Uterus (tissue), 3 donors: ENCODE measurements at regions not wholly inside any gene's neighbourhood (a gene's known extent, or its start where the extent isn't known, plus 50 kb on each side); places are given as distances from the start of the nearest gene placed in this dataset.

Source experiments
- DNase-seq, 2 donors: peaks; one replicate each; pipeline ENCODE4 v3.0.0-alpha.2; 2019 to 2020
- H3K27ac ChIP-seq, 2 donors: fragments of 200-600 bp; sonication (generic); 1 replicate in 1 of 2; 2 replicates in 1 of 2; pipeline ENCODE4 v1.5.1; 2016 to 2018
- H3K27me3 ChIP-seq, 2 donors: fragments of 200-600 bp; sonication (generic); one replicate each; pipeline ENCODE4 v1.5.1; 2018 to 2019; ENCODE audit warnings: control low read depth in 1 of 2
- H3K36me3 ChIP-seq, 2 donors: fragments of 200-600 bp; sonication (generic); one replicate each; pipeline ENCODE4 v1.5.1; 2019; ENCODE audit warnings: control low read depth in 1 of 2
- H3K4me1 ChIP-seq, 2 donors: fragments of 200-600 bp; sonication (generic); one replicate each; pipeline ENCODE4 v1.5.1; 2018 to 2019; ENCODE audit warnings: control low read depth in 1 of 2
- H3K4me3 ChIP-seq, 2 donors: fragments of 200-600 bp; sonication (generic); 1 replicate in 1 of 2; 2 replicates in 1 of 2; pipeline ENCODE4 v1.5.1; 2018 to 2019; ENCODE audit warnings: mild to moderate bottlenecking in 1 of 2
- H3K9me3 ChIP-seq, 2 donors: fragments of 200-600 bp; sonication (generic); one replicate each; pipeline ENCODE4 v1.5.1; 2019; ENCODE audit warnings: control low read depth in 1 of 2
- CTCF ChIP-seq, 4 experiments: fragments of 200-600 bp in 2 of 4; fragments of 450-650 bp in 2 of 4; sonication (generic) in 2 of 4; IDR thresholded peaks; one replicate each; pipeline ENCODE4 v1.5.1; 2016 to 2019; ENCODE audit warnings: antibody characterized with exemption in 4 of 4, mild to moderate bottlenecking in 2 of 4, moderate library complexity in 1 of 4
- POLR2A ChIP-seq, 2 donors: fragments of 450-650 bp; IDR thresholded peaks; one replicate each; pipeline ENCODE4 v1.6.1; 2016; ENCODE audit warnings: antibody characterized with exemption in 2 of 2, mild to moderate bottlenecking in 1 of 2, moderate library complexity in 1 of 2
- intact Hi-C: fragments of 100-400 bp; cut with DNase I; formaldehyde crosslinking; loops from one replicate; pipeline ENCODE4 v1.15.1; 2023; ENCODE audit warnings: low total_unique reads
- donor health status: DM: yes; HTN: yes; CAD: no.

- H3K4me3 ChIP-seq, result no peak overlapping the region
- H3K9me3 ChIP-seq, result no peaks in the 10 kb centered on the region
- intact Hi-C loops, result no loop called here
- no peaks in the 10 kb centered on the region for H3K4me1 ChIP-seq
- DNase-seq, result no peak
- H3K36me3 ChIP-seq, result no peaks in the 10 kb centered on the region
- H3K27ac ChIP-seq, result no peak overlapping the region
- H3K27me3 ChIP-seq, result no peaks in the 10 kb centered on the region
- TF ChIP-seq POLR2A (IDR thresholded peaks at IDR 0.05), result no peak
- no peak for TF ChIP-seq CTCF (IDR thresholded peaks at IDR 0.05)
These were observed 89.3 kb upstream of the SLC24A5 start for GRCh38 chr15:48031466-48031865.

- intact Hi-C loops, result no loop called here
- DNase-seq, result no peak
- Histone ChIP-seq H3K27me3 (no peaks in the 10 kb centered on the region), H3K4me3 (no peak overlapping the region), H3K27ac (no peak overlapping the region), H3K4me1 (no peaks in the 10 kb centered on the region), H3K36me3 (no peaks in the 10 kb centered on the region), H3K9me3 (no peaks in the 10 kb centered on the region)
- no peak for TF ChIP-seq POLR2A (IDR thresholded peaks at IDR 0.05)
These were observed 88.8 kb upstream of the SLC24A5 start for GRCh38 chr15:48031973-48032372.

GRCh38 chr15:48032911-48033310, 87.9 kb upstream of the SLC24A5 start:
- Histone ChIP-seq H3K4me1 (no peaks in the 10 kb centered on the region), H3K27ac (no peak overlapping the region), H3K27me3 (no peaks in the 10 kb centered on the region), H3K36me3 (no peaks in the 10 kb centered on the region), H3K4me3 (no peak overlapping the region), H3K9me3 (no peaks in the 10 kb centered on the region)
- DNase-seq, result no peak
- intact Hi-C loops, result no loop called here
- no peak for TF ChIP-seq CTCF (IDR thresholded peaks at IDR 0.05)
- no peak for TF ChIP-seq POLR2A (IDR thresholded peaks at IDR 0.05)

- Histone ChIP-seq H3K9me3 (no peaks in the 10 kb centered on the region), H3K4me1 (no peaks in the 10 kb centered on the region), H3K27me3 (no peaks in the 10 kb centered on the region), H3K27ac (no peak overlapping the region), H3K36me3 (no peaks in the 10 kb centered on the region), H3K4me3 (no peak overlapping the region)
- intact Hi-C loops, result no loop called here
- no peak for DNase-seq
- TF ChIP-seq POLR2A (IDR thresholded peaks at IDR 0.05) (no peak), CTCF (IDR thresholded peaks at IDR 0.05) (no peak)
These were observed 82.6 kb upstream of the SLC24A5 start for GRCh38 chr15:48038221-48038620.

GRCh38 chr15:48040166-48040817, 80.5 kb upstream of the SLC24A5 start:
- intact Hi-C loops, result no loop called here
- H3K36me3 ChIP-seq, result no peaks in the 10 kb centered on the region
- no peak overlapping the region for H3K27ac ChIP-seq
- H3K4me1 ChIP-seq, result no peaks in the 10 kb centered on the region
- no peak for DNase-seq
- no peaks in the 10 kb centered on the region for H3K9me3 ChIP-seq
- H3K4me3 ChIP-seq, result no peak overlapping the region
- H3K27me3 ChIP-seq, result no peaks in the 10 kb centered on the region
- no peak for TF ChIP-seq CTCF (IDR thresholded peaks at IDR 0.05)
- no peak for TF ChIP-seq POLR2A (IDR thresholded peaks at IDR 0.05)

GRCh38 chr15:48041454-48041853, 79.3 kb upstream of the SLC24A5 start:
- no peaks in the 10 kb centered on the region for H3K27me3 ChIP-seq
- intact Hi-C loops, result no loop called here
- H3K27ac ChIP-seq, result no peak overlapping the region
- H3K36me3 ChIP-seq, result no peaks in the 10 kb centered on the region
- H3K4me1 ChIP-seq, result no peaks in the 10 kb centered on the region
- DNase-seq, result no peak
- no peaks in the 10 kb centered on the region for H3K9me3 ChIP-seq
- no peak for TF ChIP-seq CTCF (IDR thresholded peaks at IDR 0.05)
- no peak for TF ChIP-seq POLR2A (IDR thresholded peaks at IDR 0.05)
- H3K4me3 ChIP-seq, result no peak overlapping the region
